GM18909 (cell line): ENCODE measurements at regions not wholly inside any gene's neighbourhood (a gene's known extent, or its start where the extent isn't known, plus 50 kb on each side); places are given as distances from the start of the nearest gene placed in this dataset.

Experiments
- ATAC-seq: cut with Tn5 transposase; IDR thresholded peaks from one replicate; pipeline ENCODE4 v1.9.1; 2021; ENCODE audit warnings: mild to moderate bottlenecking; ENCODE audit not compliant: unreplicated experiment, poor library complexity

GRCh38 chr6:98747273-98747672 is 87.1 kb upstream of the POU3F2 start:
- ATAC-seq, result no peak

- no peak for ATAC-seq
These were observed 86.4 kb upstream of the POU3F2 start for GRCh38 chr6:98747960-98748359.

- no peak for ATAC-seq
These were observed 74.9 kb upstream of the POU3F2 start for GRCh38 chr6:98759459-98759858.

- no peak for ATAC-seq
These were observed 69.9 kb upstream of the POU3F2 start for GRCh38 chr6:98764373-98764911.

GRCh38 chr6:98769546-98769945 is 64.8 kb upstream of the POU3F2 start:
- ATAC-seq, result peak; percentile 71

- no peak for ATAC-seq
These were observed 59.2 kb upstream of the POU3F2 start for GRCh38 chr6:98775205-98775604.

GRCh38 chr6:98777762-98778161 is 56.6 kb upstream of the POU3F2 start:
- peak; percentile 100 for ATAC-seq

GRCh38 chr6:98779618-98780017 is 54.8 kb upstream of the POU3F2 start:
- no peak for ATAC-seq

- ATAC-seq, result peak; percentile 33
These were observed 51.6 kb upstream of the POU3F2 start for GRCh38 chr6:98782772-98783171.

GRCh38 chr6:98783578-98783977 is 50.8 kb upstream of the POU3F2 start:
- no peak for ATAC-seq
